Erythroblast (primary cell): ENCODE measurements at regions not wholly inside any gene's neighbourhood (a gene's known extent, or its start where the extent isn't known, plus 50 kb on each side); places are given as distances from the start of the nearest gene placed in this dataset.

Experiments used
- GATA1 ChIP-seq: IDR thresholded peaks from 2 replicates; pipeline ENCODE4 v1.6.1; 2011; ENCODE audit warnings: low read depth, mild to moderate bottlenecking, control low read depth, low read length, moderate library complexity
- POLR2A ChIP-seq: IDR thresholded peaks from 2 replicates; pipeline ENCODE4 v1.6.1; 2011; ENCODE audit warnings: mild to moderate bottlenecking, low read length

DNA sequence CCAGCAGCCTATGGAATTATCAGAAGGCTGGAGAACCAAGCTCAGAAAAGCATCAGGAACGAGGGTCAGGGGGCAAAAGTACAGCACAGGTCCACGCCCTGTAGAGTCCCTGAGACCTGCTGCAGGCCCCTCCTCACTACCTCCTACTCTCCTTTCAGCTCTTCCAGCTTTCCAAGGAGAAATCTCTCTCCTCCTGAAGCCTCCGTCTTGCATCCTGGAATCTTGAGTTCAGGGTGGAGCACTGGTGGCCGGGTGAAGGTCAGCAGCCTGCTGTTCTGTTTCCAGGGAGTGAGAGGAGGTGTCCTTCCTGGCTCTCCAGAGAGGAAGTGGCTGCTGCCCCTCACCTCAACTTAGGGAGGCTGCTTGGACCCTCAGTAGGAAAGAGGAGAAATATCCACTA, 342.3 kb downstream of the ZSWIM6 start:
- TF ChIP-seq POLR2A (no peak), GATA1 (no peak)
